ENCODE measurements at regions not wholly inside any gene's neighbourhood (a gene's known extent, or its start where the extent isn't known, plus 50 kb on each side); places are given as distances from the start of the nearest gene placed in this dataset.

- DNase-seq (ENCODE audit: low read depth, low spot score) = no peak
Observed at GRCh38 chr13:33891196-33891742, 73.3 kb downstream of the RFC3 start.

- DNase-seq (ENCODE audit: low read depth, low spot score) = no peak
Observed at GRCh38 chr13:33893559-33893958, 75.6 kb downstream of the RFC3 start.

- no peak for DNase-seq (ENCODE audit: low read depth, low spot score)
Observed at GRCh38 chr13:33904431-33904830, 86.5 kb downstream of the RFC3 start.

GRCh38 chr13:33908116-33908515 is 90.2 kb downstream of the RFC3 start:
- no peak for DNase-seq (ENCODE audit: low read depth, low spot score)

- DNase-seq (ENCODE audit: low read depth, low spot score) = no peak
Observed at GRCh38 chr13:33910255-33910654, 92.3 kb downstream of the RFC3 start.

- DNase-seq (ENCODE audit: low read depth, low spot score) = no peak
Observed at GRCh38 chr13:33911521-33911920, 93.6 kb downstream of the RFC3 start.

- no peak for DNase-seq (ENCODE audit: low read depth, low spot score)
Observed at GRCh38 chr13:33913829-33914228, 95.9 kb downstream of the RFC3 start.

- no peak for DNase-seq (ENCODE audit: low read depth, low spot score)
Observed at GRCh38 chr13:33917190-33917589, 99.2 kb downstream of the RFC3 start.

- DNase-seq (ENCODE audit: low read depth, low spot score) = no peak
Observed at GRCh38 chr13:33918199-33918932, 100.4 kb downstream of the RFC3 start.

- DNase-seq (ENCODE audit: low read depth, low spot score) = no peak
Observed at GRCh38 chr13:33919120-33919519, 101.2 kb downstream of the RFC3 start.

GRCh38 chr13:33925563-33925962 is 107.6 kb downstream of the RFC3 start:
- DNase-seq (ENCODE audit: low read depth, low spot score) = no peak

GRCh38 chr13:33927315-33927714 is 109.4 kb downstream of the RFC3 start:
- DNase-seq (ENCODE audit: low read depth, low spot score) = no peak

- DNase-seq (ENCODE audit: low read depth, low spot score) = peak; percentile 15
Observed at GRCh38 chr13:33931397-33932311, 113.7 kb downstream of the RFC3 start.

- no peak for DNase-seq (ENCODE audit: low read depth, low spot score)
Observed at GRCh38 chr13:33932769-33933406, 114.9 kb downstream of the RFC3 start.

GRCh38 chr13:33933810-33934209 is 115.9 kb downstream of the RFC3 start:
- DNase-seq (ENCODE audit: low read depth, low spot score) = no peak

GRCh38 chr13:33934343-33934742 is 116.4 kb downstream of the RFC3 start:
- no peak for DNase-seq (ENCODE audit: low read depth, low spot score)

GRCh38 chr13:33934951-33935371 is 117.0 kb downstream of the RFC3 start:
- DNase-seq (ENCODE audit: low read depth, low spot score) = no peak

- no peak for DNase-seq (ENCODE audit: low read depth, low spot score)
Observed at GRCh38 chr13:33935969-33936368, 118.0 kb downstream of the RFC3 start.

GRCh38 chr13:33937373-33938098 is 119.6 kb downstream of the RFC3 start:
- no peak for DNase-seq (ENCODE audit: low read depth, low spot score)

GRCh38 chr13:33940256-33940655 is 122.3 kb downstream of the RFC3 start:
- DNase-seq (ENCODE audit: low read depth, low spot score) = no peak

- no peak for DNase-seq (ENCODE audit: low read depth, low spot score)
Observed at GRCh38 chr13:33940898-33941297, 122.9 kb downstream of the RFC3 start.
